H1 (cell line): ENCODE measurements at regions not wholly inside any gene's neighbourhood (a gene's known extent, or its start where the extent isn't known, plus 50 kb on each side); places are given as distances from the start of the nearest gene placed in this dataset.

Experiments
- KDM1A ChIP-seq: fragments of 200-600, 300-600 bp; sonication (generic); IDR thresholded peaks from 2 replicates; pipeline ENCODE4 v1.7.1; 2016; ENCODE audit warnings: mild to moderate bottlenecking, low read length, borderline replicate concordance

DNA sequence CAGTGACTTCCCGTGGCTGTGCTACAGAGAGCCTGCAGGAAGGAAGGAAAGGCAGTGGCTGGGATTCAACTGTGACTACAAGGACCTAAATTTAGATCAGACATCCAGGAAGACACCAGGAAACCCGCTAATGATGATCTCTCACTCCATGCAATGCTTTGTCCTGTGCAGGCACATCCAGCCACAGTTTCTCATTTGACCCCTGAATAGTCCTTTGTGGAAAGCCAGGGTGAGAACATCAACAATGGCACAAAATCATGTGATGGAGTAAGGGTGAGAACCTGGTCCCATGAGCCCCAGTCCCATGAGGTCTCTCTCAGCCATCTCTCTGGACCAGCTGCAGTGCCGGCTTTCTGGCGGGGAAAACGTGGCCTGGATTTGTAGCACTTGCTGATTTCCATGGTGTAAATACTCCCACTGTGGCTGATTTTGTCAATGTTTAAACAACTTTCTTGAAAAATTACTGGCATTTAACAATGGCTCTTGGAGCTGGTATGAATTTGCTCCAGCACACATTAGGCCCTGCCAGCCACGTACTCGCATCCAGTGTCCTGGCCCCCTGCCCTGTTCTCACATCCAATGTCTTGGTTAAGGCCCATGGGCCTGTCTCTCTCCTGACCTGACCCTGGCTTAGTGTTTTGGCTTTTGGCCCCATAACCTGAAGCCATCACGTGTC lies 159.0 kb upstream of the HAAO start (continued):
- no peak for TF ChIP-seq KDM1A
